ENCODE measurements at regions not wholly inside any gene's neighbourhood (a gene's known extent, or its start where the extent isn't known, plus 50 kb on each side); places are given as distances from the start of the nearest gene placed in this dataset.
A peak's percentile ranks its signal among the peaks of the same experiment; 100 is the strongest.

DNA sequence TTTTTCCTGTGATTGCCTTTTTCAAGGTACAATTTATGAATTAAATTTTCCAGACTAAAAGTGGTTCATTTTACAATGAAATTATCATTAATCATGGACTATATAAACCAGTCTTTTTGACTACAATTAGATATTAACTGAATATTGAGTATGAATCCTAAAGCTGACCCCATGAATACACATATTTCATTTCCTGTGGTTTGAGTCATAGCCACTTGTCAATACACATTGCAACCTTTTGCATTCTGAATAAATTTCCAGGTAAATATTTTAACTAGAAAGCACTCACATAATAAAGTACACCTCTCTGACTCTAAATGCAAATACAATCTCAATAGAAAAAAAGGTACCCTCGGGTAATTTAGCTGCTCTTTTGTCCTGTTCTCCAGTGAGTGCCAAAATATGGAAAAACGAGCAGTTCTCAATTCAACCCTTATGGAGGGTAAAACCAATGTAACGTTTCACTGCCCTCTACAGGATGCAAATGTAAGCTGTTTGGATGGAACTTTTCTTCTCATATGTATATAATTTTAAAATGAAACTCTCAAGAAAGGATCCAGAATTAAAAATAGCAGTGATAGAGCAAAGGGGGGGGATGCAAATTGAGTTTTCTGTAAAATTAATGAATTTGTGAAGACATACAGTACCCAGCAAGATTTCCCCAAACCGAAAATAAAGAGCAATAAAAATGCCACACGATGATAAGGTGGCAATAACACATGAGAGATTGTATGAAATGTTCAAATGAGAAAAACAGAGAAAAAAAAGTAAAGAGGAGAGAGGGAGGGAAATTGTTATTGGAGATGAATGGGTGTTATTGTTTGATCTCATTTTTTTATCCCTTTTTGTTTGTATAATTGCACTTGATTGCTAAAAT, 1795.7 kb upstream of the PIK3C3 start:
- Mint-ChIP-seq H3K27ac (ENCODE audit: unreplicated experiment) (no peak overlapping the region), H3K36me3 (ENCODE audit: insufficient read depth, unreplicated experiment) (no peaks in the 10 kb centered on the region), H3K4me3 (ENCODE audit: unreplicated experiment) (no peak overlapping the region), H3K27me3 (ENCODE audit: insufficient read depth, unreplicated experiment) (no peaks in the 10 kb centered on the region), H3K4me1 (ENCODE audit: low read depth, unreplicated experiment) (no peaks in the 10 kb centered on the region), H3K9me3 (ENCODE audit: unreplicated experiment) (no peaks in the 10 kb centered on the region)
- Histone ChIP-seq H3K36me3 (ENCODE audit: control insufficient read depth, insufficient read depth, low read length) (no peaks in the 10 kb centered on the region), H3K27me3 (replicated peaks; ENCODE audit: control insufficient read depth, insufficient read depth, low read length) (no peaks in the 10 kb centered on the region), H3K4me3 (ENCODE audit: low read depth, low read length) (no peak overlapping the region), H3K9me3 (no peaks in the 10 kb centered on the region), H3K4me1 (no peaks in the 10 kb centered on the region)
- TF ChIP-seq, protein P1, sequence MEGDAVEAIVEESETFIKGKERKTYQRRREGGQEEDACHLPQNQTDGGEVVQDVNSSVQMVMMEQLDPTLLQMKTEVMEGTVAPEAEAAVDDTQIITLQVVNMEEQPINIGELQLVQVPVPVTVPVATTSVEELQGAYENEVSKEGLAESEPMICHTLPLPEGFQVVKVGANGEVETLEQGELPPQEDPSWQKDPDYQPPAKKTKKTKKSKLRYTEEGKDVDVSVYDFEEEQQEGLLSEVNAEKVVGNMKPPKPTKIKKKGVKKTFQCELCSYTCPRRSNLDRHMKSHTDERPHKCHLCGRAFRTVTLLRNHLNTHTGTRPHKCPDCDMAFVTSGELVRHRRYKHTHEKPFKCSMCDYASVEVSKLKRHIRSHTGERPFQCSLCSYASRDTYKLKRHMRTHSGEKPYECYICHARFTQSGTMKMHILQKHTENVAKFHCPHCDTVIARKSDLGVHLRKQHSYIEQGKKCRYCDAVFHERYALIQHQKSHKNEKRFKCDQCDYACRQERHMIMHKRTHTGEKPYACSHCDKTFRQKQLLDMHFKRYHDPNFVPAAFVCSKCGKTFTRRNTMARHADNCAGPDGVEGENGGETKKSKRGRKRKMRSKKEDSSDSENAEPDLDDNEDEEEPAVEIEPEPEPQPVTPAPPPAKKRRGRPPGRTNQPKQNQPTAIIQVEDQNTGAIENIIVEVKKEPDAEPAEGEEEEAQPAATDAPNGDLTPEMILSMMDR (IDR thresholded peaks at IDR 0.05; ENCODE audit: insufficient read depth in 1 of 2, low read depth in 1 of 2, low read length in 1 of 2, severe bottlenecking in 1 of 2, unreplicated experiment in 1 of 2): peak; percentile 14 to 46
- intact Hi-C loops (cut with micrococcal nuclease; ENCODE audit: unreplicated experiment): loop anchor here (5.0 kb wide), 1 partner anchor 477 kb away; no protein-coding TSS in a partner anchor
- POLR2A ChIA-PET: no interaction called here
- CTCF ChIA-PET: no interaction called here
- DNase-seq: peak in 1 of 2 experiments; percentile 3
- no TSS peak for BruUV-seq (replicated peaks)

DNA sequence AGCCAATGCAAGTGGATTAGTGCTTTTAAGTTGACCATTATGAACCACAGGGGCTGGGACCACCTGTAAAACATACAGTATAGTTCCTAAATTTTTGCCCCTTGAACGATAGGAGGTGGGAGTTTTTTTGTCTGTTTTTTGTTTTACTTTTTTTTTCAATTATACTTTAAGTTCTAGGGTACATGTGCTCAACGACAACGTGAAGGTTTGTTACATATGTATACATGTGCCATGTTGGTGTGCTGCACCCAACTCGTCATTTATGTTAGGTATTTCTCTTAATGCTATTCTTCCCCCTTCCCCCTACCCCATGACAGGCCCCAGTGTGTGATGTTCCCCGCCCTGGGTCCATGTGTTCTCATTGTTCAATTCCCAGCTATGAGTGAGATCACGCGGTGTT, 1797.9 kb upstream of the PIK3C3 start:
- no peaks in the 10 kb centered on the region for H3K36me3 ChIP-seq (ENCODE audit: control insufficient read depth, insufficient read depth, low read length)
- intact Hi-C loops (cut with micrococcal nuclease; ENCODE audit: unreplicated experiment): loop anchor here (5.0 kb wide), 1 partner anchor 475 kb away; no protein-coding TSS in a partner anchor
- Mint-ChIP-seq H3K36me3 (ENCODE audit: insufficient read depth, unreplicated experiment) (no peaks in the 10 kb centered on the region), H3K4me1 (ENCODE audit: low read depth, unreplicated experiment) (no peaks in the 10 kb centered on the region), H3K4me3 (ENCODE audit: unreplicated experiment) (no peak overlapping the region), H3K27me3 (ENCODE audit: insufficient read depth, unreplicated experiment) (no peaks in the 10 kb centered on the region), H3K9me3 (ENCODE audit: unreplicated experiment) (no peaks in the 10 kb centered on the region), H3K27ac (ENCODE audit: unreplicated experiment) (no peak overlapping the region)
- ChIA-PET POLR2A (no interaction called here), CTCF (no interaction called here)
- TF ChIP-seq, protein P1 (IDR thresholded peaks at IDR 0.05; ENCODE audit: insufficient read depth in 1 of 2, low read depth in 1 of 2, low read length in 1 of 2, severe bottlenecking in 1 of 2, unreplicated experiment in 1 of 2): no peak
- no peaks in the 10 kb centered on the region for H3K4me1 ChIP-seq
- H3K4me3 ChIP-seq (ENCODE audit: low read depth, low read length): no peak overlapping the region
- no peaks in the 10 kb centered on the region for H3K9me3 ChIP-seq
- no peak for DNase-seq
- H3K27me3 ChIP-seq (replicated peaks; ENCODE audit: control insufficient read depth, insufficient read depth, low read length): no peaks in the 10 kb centered on the region
- no TSS peak for BruUV-seq (replicated peaks)

GRCh38 chr18:40152859-40153258, 1802.2 kb upstream of the PIK3C3 start:
- H3K9me3 Mint-ChIP-seq (ENCODE audit: unreplicated experiment): no peaks in the 10 kb centered on the region
- ChIA-PET CTCF (no interaction called here), POLR2A (no interaction called here)
- H3K36me3 ChIP-seq (ENCODE audit: control insufficient read depth, insufficient read depth, low read length): no peaks in the 10 kb centered on the region
- H3K27me3 Mint-ChIP-seq (ENCODE audit: insufficient read depth, unreplicated experiment): no peaks in the 10 kb centered on the region
- TF ChIP-seq, protein P1 (IDR thresholded peaks at IDR 0.05; ENCODE audit: insufficient read depth in 1 of 2, low read depth in 1 of 2, low read length in 1 of 2, severe bottlenecking in 1 of 2, unreplicated experiment in 1 of 2): no peak
- intact Hi-C loops (cut with micrococcal nuclease; ENCODE audit: unreplicated experiment): no loop called here
- no peaks in the 10 kb centered on the region for H3K27me3 ChIP-seq (replicated peaks; ENCODE audit: control insufficient read depth, insufficient read depth, low read length)
- DNase-seq: no peak
- H3K4me1 ChIP-seq: no peaks in the 10 kb centered on the region
- no peaks in the 10 kb centered on the region for H3K4me1 Mint-ChIP-seq (ENCODE audit: low read depth, unreplicated experiment)
- no peak overlapping the region for H3K27ac Mint-ChIP-seq (ENCODE audit: unreplicated experiment)
- no peaks in the 10 kb centered on the region for H3K36me3 Mint-ChIP-seq (ENCODE audit: insufficient read depth, unreplicated experiment)
- no peak overlapping the region for H3K4me3 ChIP-seq (ENCODE audit: low read depth, low read length)
- no peak overlapping the region for H3K4me3 Mint-ChIP-seq (ENCODE audit: unreplicated experiment)
- no peaks in the 10 kb centered on the region for H3K9me3 ChIP-seq
- BruUV-seq (replicated peaks): no TSS peak

All from Caco-2 (cell line).